ENCODE measurements at regions not wholly inside any gene's neighbourhood (a gene's known extent, or its start where the extent isn't known, plus 50 kb on each side); places are given as distances from the start of the nearest gene placed in this dataset.
"Not testable (repeated sequence)": the region's sequence is repeated elsewhere in the genome, so short reads cannot be mapped to it uniquely, and the experiment has no call there.

- Histone ChIP-seq H3K9me3 (ENCODE audit: control insufficient read depth, low read length) (no peaks in the 10 kb centered on the region), H3K4me1 (ENCODE audit: control insufficient read depth, insufficient read depth, low read length) (peaks cover 2% of the 10 kb centered on the region), H3K27me3 (ENCODE audit: control insufficient read depth, insufficient read depth) (no peaks in the 10 kb centered on the region), H3K27ac (ENCODE audit: low read length) (no peak overlapping the region), H3K4me3 (ENCODE audit: low read length) (no peak overlapping the region)
- DNase-seq (no peak), ATAC-seq (peak in 1 of 2 donors; percentile 48)
- intact Hi-C loops (cut with DNase I), result no loop called here
- WGBS, result 39% methylated on average over 4 of the region's 4 CpGs
These were observed 485.1 kb upstream of the KLF6 start for GRCh38 chr10:4270116-4270515.

GRCh38 chr10:4268490-4268889 is 483.5 kb upstream of the KLF6 start:
- H3K4me3 ChIP-seq (ENCODE audit: low read length); ATAC-seq; H3K27me3 ChIP-seq (ENCODE audit: control insufficient read depth, insufficient read depth); H3K9me3 ChIP-seq (ENCODE audit: control insufficient read depth, low read length); H3K4me1 ChIP-seq (ENCODE audit: control insufficient read depth, insufficient read depth, low read length); DNase-seq; H3K27ac ChIP-seq (ENCODE audit: low read length): not testable (repeated sequence)
- intact Hi-C loops (cut with DNase I), result loop anchor here in 1 of 4 donors (10.0 kb wide), 1 partner anchor 484 kb away; the partner anchor contains the start of gene KLF6
- WGBS, result 94% methylated on average over 6 of the region's 6 CpGs

- H3K27ac ChIP-seq (ENCODE audit: low read length), result no peak overlapping the region
- 64% methylated on average over 8 of the region's 8 CpGs for WGBS
- intact Hi-C loops (cut with DNase I), result loop anchor here in 1 of 4 donors (10.0 kb wide), 1 partner anchor 482 kb away; the partner anchor contains the start of gene KLF6
- H3K9me3 ChIP-seq (ENCODE audit: control insufficient read depth, low read length), result no peaks in the 10 kb centered on the region
- H3K4me1 ChIP-seq (ENCODE audit: control insufficient read depth, insufficient read depth, low read length), result peaks cover 7% of the 10 kb centered on the region
- DNase-seq, result no peak
- no peak overlapping the region for H3K4me3 ChIP-seq (ENCODE audit: low read length)
- ATAC-seq, result peak in 1 of 2 donors; percentile 9
- H3K27me3 ChIP-seq (ENCODE audit: control insufficient read depth, insufficient read depth), result no peaks in the 10 kb centered on the region
These were observed 482.2 kb upstream of the KLF6 start for GRCh38 chr10:4267086-4267773.

- intact Hi-C loops (cut with DNase I), result loop anchor here in 1 of 4 donors (10.0 kb wide), 1 partner anchor 482 kb away; the partner anchor contains the start of gene KLF6
- H3K4me1 ChIP-seq (ENCODE audit: control insufficient read depth, insufficient read depth, low read length), result peaks cover 7% of the 10 kb centered on the region
- H3K27me3 ChIP-seq (ENCODE audit: control insufficient read depth, insufficient read depth), result no peaks in the 10 kb centered on the region
- DNase-seq (no peak), ATAC-seq (peak; percentile 21 to 80)
- 39% methylated on average over 4 of the region's 4 CpGs for WGBS
- no peak overlapping the region for H3K4me3 ChIP-seq (ENCODE audit: low read length)
- H3K27ac ChIP-seq (ENCODE audit: low read length), result peak overlapping the region; percentile 31
- no peaks in the 10 kb centered on the region for H3K9me3 ChIP-seq (ENCODE audit: control insufficient read depth, low read length)
These were observed 481.5 kb upstream of the KLF6 start for GRCh38 chr10:4266416-4267085.

- no peak overlapping the region for H3K27ac ChIP-seq (ENCODE audit: low read length)
- H3K9me3 ChIP-seq (ENCODE audit: control insufficient read depth, low read length), result no peaks in the 10 kb centered on the region
- no peak for DNase-seq
- peaks cover 7% of the 10 kb centered on the region for H3K4me1 ChIP-seq (ENCODE audit: control insufficient read depth, insufficient read depth, low read length)
- no peak for ATAC-seq
- no peaks in the 10 kb centered on the region for H3K27me3 ChIP-seq (ENCODE audit: control insufficient read depth, insufficient read depth)
- WGBS, result 82% methylated on average over 3 of the region's 3 CpGs
- H3K4me3 ChIP-seq (ENCODE audit: low read length), result no peak overlapping the region
- intact Hi-C loops (cut with DNase I), result loop anchor here in 1 of 4 donors (10.0 kb wide), 1 partner anchor 481 kb away; the partner anchor contains the start of gene KLF6
These were observed 481.0 kb upstream of the KLF6 start for GRCh38 chr10:4265964-4266363.

GRCh38 chr10:4264209-4264865 is 479.3 kb upstream of the KLF6 start:
- H3K27ac ChIP-seq (ENCODE audit: low read length), result no peak overlapping the region
- intact Hi-C loops (cut with DNase I), result loop anchor here in 1 of 4 donors (10.0 kb wide), 1 partner anchor 480 kb away; the partner anchor contains the start of gene KLF6
- no peak for DNase-seq
- no peak for ATAC-seq
- no peaks in the 10 kb centered on the region for H3K27me3 ChIP-seq (ENCODE audit: control insufficient read depth, insufficient read depth)
- H3K4me3 ChIP-seq (ENCODE audit: low read length), result no peak overlapping the region
- WGBS, result 96% methylated on average over 8 of the region's 8 CpGs
- no peaks in the 10 kb centered on the region for H3K9me3 ChIP-seq (ENCODE audit: control insufficient read depth, low read length)
- peaks cover 15% of the 10 kb centered on the region for H3K4me1 ChIP-seq (ENCODE audit: control insufficient read depth, insufficient read depth, low read length)

- H3K27ac ChIP-seq (ENCODE audit: low read length), result no peak overlapping the region
- DNase-seq, result peak in 1 of 3 donors; percentile 52
- no peaks in the 10 kb centered on the region for H3K27me3 ChIP-seq (ENCODE audit: control insufficient read depth, insufficient read depth)
These were observed 478.6 kb upstream of the KLF6 start for GRCh38 chr10:4263601-4263921.

GRCh38 chr10:4262870-4263600 is 478.0 kb upstream of the KLF6 start:
- no peaks in the 10 kb centered on the region for H3K27me3 ChIP-seq (ENCODE audit: control insufficient read depth, insufficient read depth)
- H3K4me3 ChIP-seq (ENCODE audit: low read length), result no peak overlapping the region
- H3K4me1 ChIP-seq (ENCODE audit: control insufficient read depth, insufficient read depth, low read length), result peaks cover 15% of the 10 kb centered on the region
- H3K27ac ChIP-seq (ENCODE audit: low read length), result no peak overlapping the region
- intact Hi-C loops (cut with DNase I), result loop anchor here in 1 of 4 donors (10.0 kb wide), 1 partner anchor 478 kb away; the partner anchor contains the start of gene KLF6
- DNase-seq (no peak), ATAC-seq (no peak)
- 68% methylated on average over 4 of the region's 4 CpGs for WGBS
- H3K9me3 ChIP-seq (ENCODE audit: control insufficient read depth, low read length), result no peaks in the 10 kb centered on the region

More at GRCh38 chr10:4263601-4263921, 478.6 kb upstream of the KLF6 start:
- intact Hi-C loops (cut with DNase I), result loop anchor here in 1 of 4 donors (10.0 kb wide), 1 partner anchor 479 kb away; the partner anchor contains the start of gene KLF6
- no peaks in the 10 kb centered on the region for H3K9me3 ChIP-seq (ENCODE audit: control insufficient read depth, low read length)
- ATAC-seq, result peak; percentile 21 to 40
- no peak overlapping the region for H3K4me3 ChIP-seq (ENCODE audit: low read length)
- WGBS, result 51% methylated on average over 3 of the region's 3 CpGs
- H3K4me1 ChIP-seq (ENCODE audit: control insufficient read depth, insufficient read depth, low read length), result peaks cover 15% of the 10 kb centered on the region

GRCh38 chr10:4262449-4262848 is 477.4 kb upstream of the KLF6 start:
- Histone ChIP-seq H3K4me1 (ENCODE audit: control insufficient read depth, insufficient read depth, low read length) (peaks cover 15% of the 10 kb centered on the region), H3K27ac (ENCODE audit: low read length) (no peak overlapping the region), H3K27me3 (ENCODE audit: control insufficient read depth, insufficient read depth) (no peaks in the 10 kb centered on the region), H3K9me3 (ENCODE audit: control insufficient read depth, low read length) (no peaks in the 10 kb centered on the region), H3K4me3 (ENCODE audit: low read length) (no peak overlapping the region)
- 82% methylated on average over 4 of the region's 4 CpGs for WGBS
- ATAC-seq, result no peak
- DNase-seq, result no peak
- intact Hi-C loops (cut with DNase I), result loop anchor here in 1 of 4 donors (10.0 kb wide), 1 partner anchor 478 kb away; the partner anchor contains the start of gene KLF6

- no peak overlapping the region for H3K4me3 ChIP-seq (ENCODE audit: low read length)
- H3K9me3 ChIP-seq (ENCODE audit: control insufficient read depth, low read length), result no peaks in the 10 kb centered on the region
- intact Hi-C loops (cut with DNase I), result loop anchor here in 1 of 4 donors (10.0 kb wide), 1 partner anchor 476 kb away; the partner anchor contains the start of gene KLF6
- H3K27ac ChIP-seq (ENCODE audit: low read length), result no peak overlapping the region
- H3K27me3 ChIP-seq (ENCODE audit: control insufficient read depth, insufficient read depth), result no peaks in the 10 kb centered on the region
- peaks cover 13% of the 10 kb centered on the region for H3K4me1 ChIP-seq (ENCODE audit: control insufficient read depth, insufficient read depth, low read length)
- DNase-seq (no peak), ATAC-seq (peak; percentile 45 to 67)
- WGBS, result 55% methylated on average over 4 of the region's 4 CpGs
These were observed 475.6 kb upstream of the KLF6 start for GRCh38 chr10:4260483-4261124.
